Panc1 (cell line): ENCODE measurements at regions not wholly inside any gene's neighbourhood (a gene's known extent, or its start where the extent isn't known, plus 50 kb on each side); places are given as distances from the start of the nearest gene placed in this dataset.

Source experiments
- ATAC-seq: fragments of 200-7000 bp; cut with Tn5 transposase; 2 replicates; pipeline ENCODE4 v1.9.1; 2020; ENCODE audit warnings: mild to moderate bottlenecking, moderate library complexity
- BruUV-seq: library from RNA; stranded (reverse); fragments of 400-500 nt; replicated peaks from 2 replicates; lab custom pipeline; 2021; lab: Mats Ljungman, UMichigan
- CTCF ChIA-PET: fragments of 300-600 bp; sonication (Branson Sonifier 250); formaldehyde crosslinking; loops from one replicate; lab custom pipeline; 2022; ENCODE audit warnings: antibody characterized with exemption; lab: Charles Lee
- POLR2A ChIA-PET: fragments of 300-600 bp; sonication (Branson Sonifier 250); formaldehyde crosslinking; loops from one replicate; lab custom pipeline; 2022; ENCODE audit warnings: antibody characterized with exemption; lab: Charles Lee
- DNase-seq: peaks from one replicate; pipeline ENCODE4 v3.0.0-alpha.2; 2010; ENCODE audit warnings: low read depth, low spot score
- H3K27ac ChIP-seq: 2 replicates; pipeline ENCODE4 v1.5.1; 2011; ENCODE audit warnings: mild to moderate bottlenecking, low read length, inconsistent platforms
- H3K27me3 ChIP-seq: fragments of 200-500 bp; sonication (Bioruptor generic); 2 replicates; pipeline ENCODE4 v1.6.0; 2014; ENCODE audit warnings: low read length, inconsistent platforms; ENCODE audit not compliant: control insufficient read depth, insufficient read depth
- H3K36me3 ChIP-seq: fragments of 200-500 bp; sonication (Bioruptor generic); 2 replicates; pipeline ENCODE4 v1.5.1; 2014; ENCODE audit warnings: inconsistent platforms, mild to moderate bottlenecking, low read length, moderate library complexity; ENCODE audit not compliant: control insufficient read depth, insufficient read depth
- H3K4me1 ChIP-seq: 2 replicates; pipeline ENCODE4 v1.5.1; 2011; ENCODE audit warnings: inconsistent platforms, mild to moderate bottlenecking, low read length, moderate library complexity; ENCODE audit not compliant: control insufficient read depth, insufficient read depth
- H3K4me3 ChIP-seq, 2 experiments: 2 replicates each; pipeline ENCODE4 v1.5.1; 2011 to 2012; ENCODE audit warnings: low read depth in 2 of 2, low read length in 2 of 2, mild to moderate bottlenecking in 2 of 2, inconsistent platforms in 1 of 2, moderate library complexity in 1 of 2
- H3K9me3 ChIP-seq: fragments of 200-500 bp; sonication (Bioruptor generic); 2 replicates; pipeline ENCODE4 v1.5.1; 2014; ENCODE audit warnings: low read depth, mild to moderate bottlenecking, inconsistent platforms, low read length, moderate library complexity; ENCODE audit not compliant: control insufficient read depth, insufficient read depth
- POLR2AphosphoS5 ChIP-seq: IDR thresholded peaks from 2 replicates; pipeline ENCODE4 v1.6.1; 2012; ENCODE audit warnings: mild to moderate bottlenecking, low read depth, low read length, moderate library complexity
- REST ChIP-seq, 2 experiments: IDR thresholded peaks; 2 replicates each; pipeline ENCODE4 v1.6.1; 2011 to 2012; ENCODE audit warnings: low read depth in 2 of 2, control low read depth in 1 of 2, low read length in 1 of 2, mild to moderate bottlenecking in 1 of 2, moderate library complexity in 1 of 2; ENCODE audit not compliant: insufficient read depth in 1 of 2
- SIN3A ChIP-seq: IDR thresholded peaks from 2 replicates; pipeline ENCODE4 v1.6.1; 2012; ENCODE audit warnings: low read depth, mild to moderate bottlenecking, low read length, moderate library complexity, borderline replicate concordance; ENCODE audit not compliant: insufficient read depth
- TCF7L2 ChIP-seq: IDR thresholded peaks from 2 replicates; pipeline ENCODE4 v1.6.1; 2011; ENCODE audit warnings: mild to moderate bottlenecking, low read depth, low read length, inconsistent platforms
- in situ Hi-C: cut with HindIII; loops from 2 replicates; pipeline ENCODE4 v1.10.0; 2016; ENCODE audit warnings: low sequenced_read_pairs, low pct_unique_long_range_greater_than_20kb
- intact Hi-C: fragments of 100-400 bp; cut with micrococcal nuclease; formaldehyde crosslinking; loops from one replicate; pipeline ENCODE4 v1.10.0; 2022; ENCODE audit not compliant: unreplicated experiment
- TF ChIP-seq, protein P1 (sequence below): fragments of 450-650 bp; IDR thresholded peaks from 2 replicates; pipeline ENCODE4 v1.5.1; 2017; ENCODE audit warnings: mild to moderate bottlenecking

- no peaks in the 10 kb centered on the region for H3K36me3 ChIP-seq
- no peaks in the 10 kb centered on the region for H3K27me3 ChIP-seq
- CTCF ChIA-PET: interaction anchor here (0.7 kb wide), 2 partner anchors 9 to 19 kb away, joined by 7 to 8 read pairs; no protein-coding TSS in a partner anchor
- ATAC-seq: no peak
- no peak overlapping the region for H3K4me3 ChIP-seq
- no peak overlapping the region for H3K27ac ChIP-seq
- no peak for TF ChIP-seq SIN3A
- TF ChIP-seq REST (IDR thresholded peaks at IDR 0.05; ENCODE audit: insufficient read depth in 1 of 2, low read depth in 2 of 2, low read length in 1 of 2): no peak
- TF ChIP-seq POLR2AphosphoS5: no peak
- TF ChIP-seq, protein P1, sequence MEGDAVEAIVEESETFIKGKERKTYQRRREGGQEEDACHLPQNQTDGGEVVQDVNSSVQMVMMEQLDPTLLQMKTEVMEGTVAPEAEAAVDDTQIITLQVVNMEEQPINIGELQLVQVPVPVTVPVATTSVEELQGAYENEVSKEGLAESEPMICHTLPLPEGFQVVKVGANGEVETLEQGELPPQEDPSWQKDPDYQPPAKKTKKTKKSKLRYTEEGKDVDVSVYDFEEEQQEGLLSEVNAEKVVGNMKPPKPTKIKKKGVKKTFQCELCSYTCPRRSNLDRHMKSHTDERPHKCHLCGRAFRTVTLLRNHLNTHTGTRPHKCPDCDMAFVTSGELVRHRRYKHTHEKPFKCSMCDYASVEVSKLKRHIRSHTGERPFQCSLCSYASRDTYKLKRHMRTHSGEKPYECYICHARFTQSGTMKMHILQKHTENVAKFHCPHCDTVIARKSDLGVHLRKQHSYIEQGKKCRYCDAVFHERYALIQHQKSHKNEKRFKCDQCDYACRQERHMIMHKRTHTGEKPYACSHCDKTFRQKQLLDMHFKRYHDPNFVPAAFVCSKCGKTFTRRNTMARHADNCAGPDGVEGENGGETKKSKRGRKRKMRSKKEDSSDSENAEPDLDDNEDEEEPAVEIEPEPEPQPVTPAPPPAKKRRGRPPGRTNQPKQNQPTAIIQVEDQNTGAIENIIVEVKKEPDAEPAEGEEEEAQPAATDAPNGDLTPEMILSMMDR: no peak
- TF ChIP-seq TCF7L2: no peak
- in situ Hi-C loops: no loop called here
- no peaks in the 10 kb centered on the region for H3K9me3 ChIP-seq
- intact Hi-C loops: no loop called here
- no TSS peak for BruUV-seq
- H3K4me1 ChIP-seq: no peaks in the 10 kb centered on the region
- POLR2A ChIA-PET: no interaction called here
- DNase-seq: no peak
These were observed 55.7 kb upstream of the PREP start for GRCh38 chr6:105458551-105458950.

DNA sequence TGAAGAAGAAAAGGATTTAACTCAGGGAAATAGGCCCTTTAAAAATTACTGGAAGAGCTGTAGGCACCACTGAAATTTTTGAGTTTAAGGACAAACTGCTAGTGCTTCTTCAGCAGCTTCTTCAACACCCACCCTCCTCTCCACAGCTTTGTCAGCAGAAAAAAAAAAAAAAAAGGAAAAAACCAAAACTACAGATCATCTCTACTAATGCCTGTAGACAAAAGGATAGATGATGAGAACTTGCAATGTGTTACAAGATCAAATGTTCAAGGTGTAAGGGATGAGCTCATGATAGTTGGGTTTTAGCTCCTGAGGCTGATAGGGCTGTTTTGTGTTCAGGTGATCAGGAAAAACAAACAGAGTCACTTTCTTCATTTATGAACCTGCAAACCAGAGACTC lies 55.2 kb upstream of the PREP start:
- ATAC-seq (no peak), DNase-seq (no peak)
- POLR2A ChIA-PET: interaction anchor here (0.6 kb wide), 1 partner anchor 86 kb away, joined by 5 read pairs; no protein-coding TSS in a partner anchor
- Histone ChIP-seq H3K27ac (no peak overlapping the region), H3K9me3 (no peaks in the 10 kb centered on the region), H3K36me3 (no peaks in the 10 kb centered on the region), H3K27me3 (no peaks in the 10 kb centered on the region), H3K4me3 (no peak overlapping the region), H3K4me1 (no peaks in the 10 kb centered on the region)
- TF ChIP-seq, protein P1: no peak
- TF ChIP-seq TCF7L2 (no peak), SIN3A (no peak), POLR2AphosphoS5 (no peak), REST (IDR thresholded peaks at IDR 0.05; ENCODE audit: insufficient read depth in 1 of 2, low read depth in 2 of 2, low read length in 1 of 2) (no peak)
- BruUV-seq: no TSS peak
- CTCF ChIA-PET: interaction anchor here (0.6 to 0.7 kb wide), 3 partner anchors 8 to 18 kb away, joined by 5 to 8 read pairs (median 7); no protein-coding TSS in a partner anchor
- in situ Hi-C loops (no loop called here), intact Hi-C loops (no loop called here)
